Fibroblast of skin of right biceps (primary cell): ENCODE measurements at regions not wholly inside any gene's neighbourhood (a gene's known extent, or its start where the extent isn't known, plus 50 kb on each side); places are given as distances from the start of the nearest gene placed in this dataset.
A peak's percentile ranks its signal among the peaks of the same experiment; 100 is the strongest.
"Not testable (repeated sequence)": the region's sequence is repeated elsewhere in the genome, so short reads cannot be mapped to it uniquely, and the experiment has no call there.

Experiments
- DNase-seq: peaks from one replicate; pipeline ENCODE4 v3.0.0-alpha.2; 2013

DNA sequence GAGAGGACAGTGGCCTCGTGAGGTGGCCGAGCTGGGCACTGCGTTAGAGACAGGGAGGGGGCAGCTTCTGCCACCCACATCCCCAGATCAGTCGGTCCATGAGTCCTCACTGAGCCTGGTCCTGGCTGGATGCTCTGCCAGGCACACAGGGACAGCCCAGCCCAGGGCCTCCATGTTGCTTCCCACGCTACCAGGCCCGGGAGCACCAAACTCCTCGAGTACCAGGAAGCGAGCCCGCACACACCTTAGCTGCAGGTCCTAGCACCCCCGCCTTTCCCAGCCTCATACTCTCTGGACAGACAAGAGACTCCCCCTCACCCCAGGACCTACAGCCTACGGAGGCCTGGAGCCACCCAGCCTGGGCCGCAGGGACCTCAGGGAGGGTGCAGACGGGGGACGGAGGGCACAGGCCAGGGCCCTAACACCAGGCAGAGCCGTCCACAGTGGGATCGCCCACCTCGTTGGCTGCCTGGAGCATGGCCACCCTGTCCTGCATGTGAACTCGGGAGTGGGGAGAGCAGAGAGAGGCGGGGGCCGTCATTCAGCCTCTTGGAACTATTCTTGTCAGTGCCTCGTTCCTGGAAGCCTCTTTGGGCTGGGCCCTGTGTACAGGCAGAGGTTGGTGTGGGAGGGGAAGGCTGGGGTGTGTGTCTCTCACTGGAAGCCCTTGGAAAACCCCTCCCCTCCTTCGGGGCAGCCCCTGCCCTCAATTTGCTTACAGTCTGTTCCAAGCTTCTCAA is 90.9 kb upstream of the RUNX3 start:
- DNase-seq, result no peak

DNA sequence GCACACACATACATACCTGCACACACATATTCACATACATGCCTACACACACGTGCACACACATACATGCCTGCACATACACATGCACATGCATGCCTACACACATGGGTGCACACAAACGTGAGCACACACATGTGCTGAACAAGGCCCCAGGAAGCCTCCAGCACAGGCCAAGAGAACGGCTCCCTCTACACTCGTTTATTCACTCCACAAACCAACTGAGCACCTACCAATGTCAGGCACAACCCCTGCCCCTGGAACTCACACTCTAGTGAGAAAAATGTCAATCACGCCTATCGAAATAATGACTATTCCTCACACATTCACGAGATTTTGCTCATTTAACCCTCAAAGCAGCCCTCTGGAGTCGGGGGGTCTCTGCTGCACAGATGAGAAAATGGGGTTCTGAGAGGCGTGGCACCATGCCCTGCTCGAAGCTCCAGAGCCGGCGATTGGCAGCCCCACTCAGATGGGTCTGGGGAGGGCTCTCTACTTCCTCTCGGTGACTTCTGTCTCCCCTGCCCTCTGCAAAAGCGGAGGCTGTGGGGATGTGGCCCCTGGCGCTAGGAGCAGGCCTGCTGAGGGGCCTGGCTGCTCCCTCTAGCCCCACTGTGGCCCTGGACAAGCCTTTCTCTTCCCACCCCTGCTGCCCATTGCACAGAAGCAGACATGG is 90.2 kb upstream of the RUNX3 start:
- no peak for DNase-seq

DNA sequence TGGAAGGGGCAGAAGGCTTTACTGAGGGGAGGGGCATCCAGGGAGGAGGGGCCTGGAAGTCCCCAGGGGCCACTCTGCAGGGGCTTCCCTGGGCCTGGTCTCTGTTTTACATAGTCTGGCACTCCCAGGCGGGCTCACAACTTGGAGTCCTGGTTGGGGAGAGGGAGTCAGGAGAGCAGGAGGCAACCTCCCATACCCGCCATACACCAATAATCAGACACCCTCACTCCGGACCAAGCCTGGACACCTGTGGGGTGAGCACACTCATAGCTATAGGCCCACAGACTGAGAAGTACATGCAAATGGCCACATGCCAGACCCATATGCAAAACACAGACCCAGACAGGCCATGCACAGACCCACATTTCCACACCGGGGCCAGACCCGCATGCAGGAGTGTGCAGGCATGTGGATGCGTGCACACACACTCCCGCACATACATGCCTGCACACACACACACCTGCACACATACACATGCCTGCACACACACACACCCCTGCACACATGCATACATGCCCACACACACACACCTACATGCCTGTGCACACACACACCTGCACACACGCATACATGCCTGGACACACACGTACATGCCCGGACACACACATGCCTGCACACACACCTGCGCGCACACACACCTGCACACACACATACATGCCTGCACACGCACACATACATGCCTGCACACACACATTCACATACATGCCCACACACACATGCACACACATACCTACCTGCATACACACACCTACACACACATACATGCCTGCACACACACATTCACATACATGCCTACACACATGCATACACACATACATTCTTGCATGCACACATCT is 89.5 kb upstream of the RUNX3 start:
- no peak for DNase-seq

DNA sequence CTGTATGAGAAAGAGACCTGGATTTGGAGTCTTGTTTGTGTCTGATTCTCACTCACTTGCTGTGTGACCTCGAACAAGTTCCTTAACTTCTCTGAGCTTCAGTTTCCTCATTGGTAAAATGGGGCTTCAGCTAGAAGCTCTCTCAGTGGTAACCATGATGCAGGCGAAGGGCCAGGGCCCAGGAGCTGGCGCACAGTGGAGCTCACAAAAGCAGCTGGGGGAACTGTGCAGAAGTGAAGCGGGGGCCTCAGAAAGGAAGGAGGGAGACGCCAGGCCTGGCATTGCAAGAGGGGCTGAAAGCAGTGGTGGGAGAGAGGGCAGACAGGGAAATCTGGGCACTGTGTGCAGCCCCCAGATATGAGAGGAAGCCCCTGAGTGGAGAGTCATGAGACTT is 88.9 kb upstream of the RUNX3 start:
- DNase-seq, result no peak

DNA sequence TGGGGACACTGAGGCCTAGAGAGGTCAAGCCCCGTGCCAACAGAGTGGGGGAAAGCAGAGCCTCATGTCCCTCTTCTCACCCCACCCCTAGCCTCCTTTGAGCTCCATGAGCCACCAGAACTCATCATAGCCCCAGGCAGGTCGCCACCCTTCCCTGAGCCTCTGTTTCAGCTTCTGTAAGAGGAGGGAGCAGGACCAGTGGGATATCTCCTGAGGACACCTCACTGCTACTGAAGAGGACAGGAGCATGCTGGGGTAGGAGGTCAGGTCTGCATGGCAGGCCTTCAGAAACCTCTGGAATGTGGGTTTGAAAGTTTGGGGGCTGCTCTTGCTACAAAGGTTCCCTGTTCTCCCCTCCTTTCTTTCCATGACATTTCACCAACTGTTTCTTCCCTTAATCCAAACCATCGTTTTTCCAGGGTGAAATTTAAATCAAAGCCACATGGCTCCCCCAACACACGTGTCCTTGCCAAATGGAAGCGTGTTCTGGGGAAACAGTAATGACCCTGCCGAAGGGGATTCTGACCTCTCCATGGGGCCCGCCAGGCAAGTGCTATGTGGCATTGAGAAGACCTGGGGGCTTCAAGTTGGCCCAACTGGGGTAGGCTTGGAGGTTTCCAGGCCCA is 88.1 kb upstream of the RUNX3 start:
- DNase-seq, result peak; percentile 45

DNA sequence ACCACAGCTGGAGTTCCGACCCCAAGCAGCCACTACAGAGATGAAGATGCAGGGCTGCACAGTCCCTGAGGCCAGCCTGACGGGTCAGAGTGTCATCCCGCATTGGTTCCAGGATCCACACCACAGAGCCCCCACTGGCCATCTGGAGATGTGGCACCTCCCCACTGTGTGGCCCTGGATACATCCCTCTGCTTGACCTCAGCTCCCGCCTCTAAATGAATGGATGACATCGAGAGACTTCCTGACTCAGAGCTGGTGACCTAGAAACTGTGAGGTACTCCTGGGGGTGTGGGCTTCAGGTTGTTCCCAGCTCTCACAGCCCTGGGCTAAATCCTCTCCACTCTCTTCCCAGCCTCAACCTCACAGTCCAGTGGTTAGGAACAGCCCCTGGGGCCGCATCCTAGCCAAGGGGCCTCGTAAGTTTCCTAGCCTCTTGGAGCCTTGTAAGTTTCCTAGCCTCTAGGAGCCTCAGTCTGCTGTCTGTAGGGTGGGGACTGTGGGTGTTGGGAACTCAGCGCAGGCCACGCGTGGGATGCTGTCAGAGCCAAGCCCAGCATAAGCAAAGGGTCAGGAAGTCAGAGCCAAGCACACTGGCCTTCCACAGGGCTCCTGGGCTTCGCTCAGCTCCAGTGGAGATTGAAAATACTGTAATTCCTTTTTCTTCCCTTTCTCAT is 87.5 kb upstream of the RUNX3 start:
- DNase-seq, result no peak

DNA sequence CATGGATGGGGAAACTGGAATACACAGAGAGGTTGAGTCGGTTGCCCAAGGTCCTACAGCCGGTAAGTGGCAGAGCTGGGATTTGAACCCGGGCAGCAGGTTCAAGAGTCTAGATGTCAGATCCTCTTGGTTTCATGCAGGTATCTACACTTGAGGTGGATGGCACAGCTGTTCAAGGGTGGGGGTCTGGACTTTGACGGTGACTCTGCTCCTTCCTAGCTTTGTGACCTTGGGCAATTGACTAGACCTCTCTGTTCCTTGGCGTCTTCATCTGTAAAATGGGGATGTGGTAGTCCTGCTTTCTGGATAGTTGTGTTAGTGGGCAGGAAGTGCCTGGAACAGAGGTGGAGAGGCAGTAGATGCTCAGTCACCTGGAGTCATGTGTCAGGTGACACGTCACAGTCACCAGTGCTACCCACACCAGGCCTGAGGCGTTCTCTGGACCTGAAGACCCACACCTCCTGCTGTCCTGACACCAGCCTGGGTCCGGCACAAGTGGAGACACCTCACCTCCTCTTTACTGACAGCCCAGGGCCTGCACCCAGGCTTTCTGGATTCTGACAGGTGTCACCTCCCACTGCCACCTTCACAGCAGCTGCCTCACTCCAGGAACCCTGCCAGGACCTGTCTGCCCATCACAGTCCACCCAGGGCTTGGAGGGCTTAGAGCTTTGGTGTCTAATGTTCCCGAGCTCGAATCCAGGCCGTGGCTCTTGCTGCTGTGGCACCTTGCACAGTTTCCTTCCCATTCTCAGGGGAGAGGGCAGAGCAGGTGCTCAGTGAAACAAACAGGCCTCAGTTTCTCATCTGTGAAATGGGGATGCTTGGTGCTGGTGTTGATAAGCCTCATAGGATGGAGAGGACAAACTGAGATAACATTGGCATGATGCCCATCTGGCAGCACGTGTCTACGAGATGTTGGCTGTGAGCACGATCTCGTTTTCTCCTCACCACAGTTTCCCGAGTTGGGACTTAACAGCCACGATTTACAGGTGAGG is 83.2 kb upstream of the RUNX3 start:
- DNase-seq, result no peak

DNA sequence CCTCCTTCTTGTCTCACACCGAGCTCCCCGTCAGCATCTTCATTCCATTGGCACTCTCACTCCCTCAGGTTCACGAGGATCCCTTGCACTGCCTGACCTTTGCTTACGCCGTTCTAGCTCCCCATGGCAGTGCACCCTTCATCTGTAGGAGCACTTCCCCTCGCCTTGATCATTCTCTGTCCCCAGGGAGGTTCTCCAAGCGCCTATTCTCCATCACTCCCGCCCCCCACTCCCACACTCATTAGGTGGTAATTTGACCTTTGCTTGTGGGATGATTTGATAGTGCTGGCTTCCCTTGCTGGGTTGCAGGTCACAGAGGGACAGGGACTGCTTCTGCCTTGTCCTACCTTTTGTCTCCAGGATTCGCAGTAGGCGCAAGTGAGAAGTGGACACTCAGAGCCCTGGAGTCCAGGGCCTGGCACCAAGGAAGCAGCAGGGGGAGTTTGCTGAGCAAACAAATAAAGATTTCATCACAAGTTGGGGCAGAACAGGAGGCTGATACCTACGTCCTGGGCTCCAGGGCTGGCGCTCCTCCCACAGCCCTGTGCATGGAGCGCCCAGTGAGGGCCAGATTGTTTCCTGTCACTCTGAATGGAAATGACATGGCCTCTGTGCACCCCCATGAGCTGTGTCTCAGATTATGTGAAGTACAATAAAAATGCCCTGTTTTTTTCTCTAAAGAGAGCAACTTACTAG is 82.0 kb upstream of the RUNX3 start:
- no peak for DNase-seq

DNA sequence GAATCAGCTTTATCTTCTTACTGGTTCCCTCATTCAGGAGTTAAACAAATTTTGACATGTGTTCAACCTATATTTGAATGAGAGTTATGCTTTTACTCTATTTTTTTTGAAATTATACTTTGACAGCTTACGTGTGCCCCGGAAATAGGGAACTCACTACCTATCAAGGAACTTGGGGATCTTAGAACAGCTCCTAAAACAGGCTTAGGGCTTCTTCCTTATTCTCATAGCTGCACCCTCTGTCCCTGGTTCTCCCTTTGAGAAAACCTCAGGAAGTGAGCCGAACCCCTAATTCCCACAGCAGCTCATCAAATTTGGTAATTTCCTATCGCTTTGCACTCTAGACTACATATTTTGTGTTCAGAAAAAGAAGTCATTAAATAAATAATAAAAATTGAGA is 81.2 kb upstream of the RUNX3 start:
- no peak for DNase-seq

DNA sequence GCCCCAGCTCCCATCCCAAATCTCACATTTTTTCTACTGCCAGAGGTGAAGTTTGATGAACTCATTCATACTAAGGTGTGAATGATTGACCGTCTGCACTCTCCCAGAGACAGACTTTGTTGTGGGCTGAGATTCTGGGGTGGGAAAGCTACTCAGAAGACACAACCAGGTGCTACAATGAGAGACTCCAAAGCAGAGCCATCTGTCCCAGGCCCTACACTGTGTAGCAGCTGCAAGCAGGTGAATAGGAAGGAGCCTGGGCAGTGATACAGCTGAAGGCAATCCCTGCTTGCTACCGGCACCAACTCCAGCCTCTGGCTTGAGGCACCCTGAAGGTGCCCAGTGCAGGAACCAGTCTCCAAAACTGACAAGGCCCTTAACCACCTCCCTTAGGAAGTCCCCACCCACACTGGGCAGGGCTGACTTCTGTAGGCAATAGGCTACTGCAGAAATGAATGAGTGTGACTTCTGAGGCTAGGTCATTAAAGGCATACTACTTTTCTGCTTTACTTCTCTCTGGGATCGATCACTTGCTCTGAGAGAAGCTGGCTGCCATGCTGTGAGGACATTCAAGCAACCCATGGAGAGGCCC is 79.7 kb upstream of the RUNX3 start:
- no peak for DNase-seq

DNA sequence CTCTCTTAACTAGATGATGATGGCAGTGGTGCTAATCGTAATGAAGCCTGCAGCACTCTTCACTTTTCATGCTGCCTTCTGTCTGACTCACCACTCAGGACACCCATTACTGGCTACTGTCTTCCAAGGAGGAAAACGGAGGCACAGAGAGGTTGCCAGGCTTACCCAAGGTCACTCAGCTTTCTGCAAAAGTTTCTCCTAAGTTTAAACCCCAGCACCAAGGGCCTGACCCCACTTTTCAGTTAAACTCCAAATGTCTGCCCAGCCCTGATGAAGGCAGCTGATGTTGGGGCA is 78.1 kb upstream of the RUNX3 start:
- no peak for DNase-seq

DNA sequence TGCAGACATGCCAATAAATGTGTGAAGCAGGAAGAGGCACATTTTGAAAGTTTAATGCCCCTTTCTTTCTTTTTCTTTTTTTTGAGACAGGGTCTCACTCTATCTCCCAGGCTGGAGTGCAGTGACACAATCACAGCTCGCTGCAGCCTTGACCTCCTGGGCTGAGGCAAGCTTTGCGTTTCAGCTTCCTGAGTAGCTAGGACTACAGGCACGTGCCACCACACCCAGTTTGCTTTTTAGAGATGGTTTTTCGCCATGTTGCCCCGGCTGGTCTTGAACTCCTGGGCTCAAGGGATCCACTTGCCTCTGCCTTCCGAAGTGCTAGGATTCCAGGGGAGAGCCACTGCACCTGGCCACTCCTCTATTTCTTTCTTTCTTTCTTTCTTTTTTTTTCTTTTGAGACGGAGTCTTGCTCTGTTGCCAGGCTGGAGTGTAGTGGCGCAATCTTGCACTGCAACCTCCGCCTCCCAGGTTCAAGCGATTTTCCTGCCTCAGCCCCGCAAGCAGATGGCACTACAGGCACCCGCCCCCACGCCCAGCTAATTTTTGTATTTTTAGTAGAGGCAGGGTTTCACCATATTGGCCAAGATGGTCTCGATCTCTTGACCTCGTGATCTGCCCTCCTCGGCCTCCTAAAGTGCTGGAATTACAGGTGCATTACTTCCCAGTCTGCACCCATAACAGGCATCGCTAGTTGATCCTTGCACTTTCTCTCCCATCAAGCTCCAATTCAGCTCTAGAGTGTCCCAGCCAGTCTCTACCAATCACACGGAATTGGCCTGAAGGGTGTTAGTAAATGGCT is 77.5 kb upstream of the RUNX3 start:
- DNase-seq, result not testable (repeated sequence)

DNA sequence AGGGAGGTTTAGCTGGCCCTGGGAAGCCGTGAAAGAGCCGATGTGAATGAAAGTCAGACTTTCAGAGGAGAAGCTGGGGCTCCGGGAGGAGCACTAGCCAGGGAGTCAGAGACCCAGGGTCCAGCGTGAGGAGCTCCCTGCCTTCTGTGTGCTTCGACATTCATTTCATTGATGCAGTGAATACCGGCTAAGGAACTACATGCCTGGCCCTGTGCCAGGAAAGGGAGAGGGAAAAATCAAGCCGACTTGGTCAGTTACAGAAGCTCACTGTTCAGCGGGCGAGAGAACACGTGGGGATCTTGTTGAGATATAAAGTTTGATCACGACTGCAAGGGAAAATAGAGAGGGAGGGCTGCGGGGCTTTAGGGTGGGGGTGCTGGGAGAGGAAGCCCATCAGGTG is 76.7 kb upstream of the RUNX3 start:
- DNase-seq, result no peak

DNA sequence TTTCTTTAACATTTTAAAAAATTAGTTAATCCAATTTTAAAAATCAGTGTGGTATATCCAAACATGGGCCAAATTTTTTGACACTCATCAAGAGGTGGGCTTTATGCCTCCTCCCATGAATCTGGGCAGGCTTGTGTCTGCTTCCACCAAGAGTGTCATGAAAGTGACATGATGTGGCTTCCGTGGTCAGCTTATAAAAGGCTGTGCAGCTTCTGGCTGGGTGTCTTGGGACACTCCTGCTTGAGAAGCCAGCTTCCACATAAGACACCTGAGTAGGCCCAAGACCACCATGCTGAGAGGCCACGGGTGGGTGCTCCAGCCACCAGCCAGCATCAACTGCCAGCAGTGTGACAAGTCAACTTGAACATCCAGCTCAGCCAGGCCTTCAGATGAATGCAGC is 74.3 kb upstream of the RUNX3 start:
- DNase-seq, result no peak

DNA sequence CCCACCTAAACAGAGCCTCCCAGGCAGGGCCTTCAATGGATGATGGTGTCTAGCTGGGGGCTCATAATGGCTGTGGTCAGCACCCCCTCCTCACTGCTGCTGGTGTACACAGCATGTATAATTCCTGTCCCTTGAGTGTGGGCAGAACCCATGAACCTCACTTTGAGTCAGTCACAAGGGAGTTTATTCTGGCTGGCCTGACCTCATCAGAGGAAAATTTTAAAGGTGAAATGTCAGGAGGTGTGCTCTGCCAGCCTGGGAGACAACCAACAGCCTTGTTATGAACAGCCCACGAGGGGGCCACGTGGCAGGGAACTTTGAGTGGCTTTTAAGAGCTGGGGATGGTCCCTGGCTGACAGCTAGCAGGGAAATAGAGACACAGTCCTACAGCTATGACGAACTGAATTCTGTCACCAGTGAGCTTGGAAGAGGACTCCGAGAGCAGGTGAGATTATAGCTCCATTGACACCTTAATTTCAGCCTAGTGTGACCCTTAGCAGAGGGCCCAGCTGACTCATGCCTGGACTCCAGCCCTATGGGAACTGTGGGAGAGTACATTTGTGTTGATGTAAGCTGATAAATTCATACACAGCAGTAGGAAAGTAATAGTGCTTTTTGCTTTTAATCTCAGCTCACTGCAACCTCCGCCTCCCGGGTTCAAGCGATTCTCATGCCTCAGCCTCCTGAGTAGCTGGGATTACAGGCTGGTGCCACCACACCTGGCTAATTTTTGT is 73.5 kb upstream of the RUNX3 start:
- DNase-seq, result no peak

DNA sequence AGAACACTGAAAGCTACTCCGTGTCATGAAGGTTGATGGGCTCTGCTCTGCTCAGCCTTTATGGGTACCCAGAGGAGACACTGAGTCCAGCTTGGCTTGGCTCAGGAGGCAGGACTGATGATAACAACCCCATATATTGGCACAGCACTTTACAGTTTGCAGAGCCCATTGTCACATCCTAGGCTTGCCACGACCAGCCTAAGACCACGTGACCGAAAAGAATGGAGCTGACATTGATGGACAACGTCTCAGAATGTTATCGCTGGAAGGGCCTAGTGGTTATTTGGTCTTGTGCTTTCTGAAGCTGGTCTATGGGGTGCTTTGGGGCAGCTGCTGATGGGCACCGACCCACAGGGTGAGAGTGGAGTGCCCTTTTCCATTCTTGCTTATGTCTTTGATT is 72.9 kb upstream of the RUNX3 start:
- DNase-seq, result no peak

DNA sequence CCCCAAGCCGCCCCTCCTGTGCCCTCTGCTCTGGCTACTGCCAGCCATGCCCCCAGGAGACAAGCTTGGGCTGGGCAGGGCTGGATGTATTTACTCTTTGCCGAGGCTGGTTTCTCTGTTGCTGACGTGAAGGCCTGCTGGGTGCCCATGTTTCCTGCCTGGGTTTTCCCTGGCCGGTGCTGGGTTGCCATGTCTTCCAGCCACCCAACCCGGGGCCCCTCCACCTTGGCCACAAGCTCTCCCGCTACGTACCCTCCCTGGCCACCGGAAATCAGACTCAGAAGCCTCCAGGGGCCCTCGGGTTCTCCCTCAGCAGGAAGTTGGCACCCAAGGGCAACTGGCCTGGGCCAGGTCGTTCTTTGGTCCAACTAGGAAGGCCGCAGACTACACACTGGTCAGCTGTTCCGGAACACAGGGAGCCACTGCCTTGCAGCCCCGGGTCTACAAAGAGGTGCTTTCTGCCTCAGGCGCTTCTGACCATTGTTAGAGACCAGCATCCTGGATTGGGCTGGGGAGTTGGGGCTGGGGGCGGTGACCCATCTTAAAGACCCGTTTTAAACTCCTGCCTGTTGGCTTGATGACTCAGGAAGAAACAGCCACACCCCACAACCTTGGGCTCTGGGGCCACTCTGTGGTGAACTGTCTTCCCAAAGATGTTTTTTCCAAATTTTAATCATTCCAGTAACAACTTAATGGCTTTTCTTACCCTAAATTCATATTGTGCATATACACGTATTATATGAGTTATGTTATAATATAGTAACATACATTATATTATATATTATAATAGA is 71.2 kb upstream of the RUNX3 start:
- DNase-seq, result no peak

DNA sequence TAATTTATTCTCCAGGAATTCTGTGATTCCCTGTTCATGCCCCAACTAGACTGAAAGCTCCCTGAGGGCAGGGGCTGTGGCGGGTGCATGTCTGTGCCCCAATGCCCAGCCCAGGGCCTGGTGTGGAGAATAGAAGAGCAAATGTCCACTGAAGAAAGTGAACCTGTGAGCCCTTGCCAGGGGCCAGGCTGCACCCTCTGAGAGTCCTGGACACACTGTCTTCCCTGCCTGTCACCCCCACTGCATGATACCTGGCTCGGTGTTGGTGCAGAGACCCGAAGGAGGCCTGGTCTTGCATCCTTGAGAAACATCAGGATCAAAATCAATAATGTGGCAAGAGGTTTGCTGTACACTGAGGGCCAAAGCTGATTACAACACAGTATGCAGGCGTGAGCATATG is 69.8 kb upstream of the RUNX3 start:
- DNase-seq, result no peak
